ENCODE measurements at regions not wholly inside any gene's neighbourhood (a gene's known extent, or its start where the extent isn't known, plus 50 kb on each side); places are given as distances from the start of the nearest gene placed in this dataset.
A peak's percentile ranks its signal among the peaks of the same experiment; 100 is the strongest.
"Not testable (repeated sequence)": the region's sequence is repeated elsewhere in the genome, so short reads cannot be mapped to it uniquely, and the experiment has no call there.

GRCh38 chr1:148233250-148233649, 81.2 kb upstream of the NBPF11 start:
- H3K27ac ChIP-seq; H3K9me3 ChIP-seq; DNase-seq; intact Hi-C loops (cut with DNase I); H3K4me3 ChIP-seq; H3K27me3 ChIP-seq; ATAC-seq; H3K4me1 ChIP-seq; H3K36me3 ChIP-seq: not testable (repeated sequence)

GRCh38 chr1:148228846-148229245, 76.8 kb upstream of the NBPF11 start:
- H3K4me3 ChIP-seq; intact Hi-C loops (cut with DNase I); H3K4me1 ChIP-seq; ATAC-seq; H3K36me3 ChIP-seq; H3K27ac ChIP-seq; H3K9me3 ChIP-seq; H3K27me3 ChIP-seq; DNase-seq: not testable (repeated sequence)

- H3K36me3 ChIP-seq; intact Hi-C loops (cut with DNase I); H3K4me3 ChIP-seq; H3K27ac ChIP-seq; DNase-seq; H3K9me3 ChIP-seq; H3K4me1 ChIP-seq; H3K27me3 ChIP-seq: not testable (repeated sequence)
- ATAC-seq = peak; percentile 25
Observed at GRCh38 chr1:148222399-148223159, 70.5 kb upstream of the NBPF11 start.

DNA sequence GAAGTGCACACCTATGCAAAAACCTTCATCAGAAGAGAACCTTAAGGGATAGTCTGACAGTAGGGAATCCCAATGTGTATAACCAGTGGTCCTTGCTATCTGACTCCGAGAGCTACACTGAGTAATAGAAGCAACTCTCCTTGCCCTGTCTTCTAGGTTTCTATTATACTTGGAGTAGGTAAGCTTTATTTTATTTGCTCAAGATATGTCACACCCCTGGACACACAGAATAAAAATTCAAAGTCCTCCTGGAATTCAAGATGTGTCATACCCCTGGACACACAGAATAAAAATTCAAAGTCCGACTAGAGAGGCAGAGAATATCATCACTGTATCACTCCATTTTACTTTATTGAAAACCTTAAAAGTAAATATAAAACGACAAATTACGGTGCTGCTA, 69.5 kb upstream of the NBPF11 start:
- H3K4me1 ChIP-seq; H3K4me3 ChIP-seq; intact Hi-C loops (cut with DNase I); H3K27ac ChIP-seq; ATAC-seq; DNase-seq; H3K9me3 ChIP-seq; H3K27me3 ChIP-seq; H3K36me3 ChIP-seq: not testable (repeated sequence)

DNA sequence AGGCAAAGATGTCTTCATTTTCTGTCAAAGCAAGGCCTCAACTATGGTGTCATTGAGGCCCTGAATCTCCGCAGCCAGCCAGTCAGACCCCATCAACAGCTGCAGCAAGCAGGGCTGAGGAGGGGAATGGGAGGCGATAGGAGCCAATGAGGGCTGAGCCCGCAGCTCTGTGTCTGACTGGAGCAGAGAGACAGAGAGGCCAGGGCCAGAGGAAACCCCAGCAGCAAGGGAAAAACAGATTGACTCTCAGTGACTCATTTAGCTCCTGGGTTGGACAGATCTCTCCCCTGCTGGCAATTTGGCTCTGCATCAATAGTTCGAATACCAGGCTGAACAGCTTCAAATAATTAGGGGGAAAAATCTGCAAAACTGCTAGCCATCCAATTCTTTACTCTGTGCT, 67.1 kb upstream of the NBPF11 start:
- intact Hi-C loops (cut with DNase I); H3K27ac ChIP-seq; ATAC-seq; H3K9me3 ChIP-seq; H3K36me3 ChIP-seq; H3K4me1 ChIP-seq; H3K4me3 ChIP-seq; H3K27me3 ChIP-seq; DNase-seq: not testable (repeated sequence)

- H3K4me1 ChIP-seq; H3K27ac ChIP-seq; H3K4me3 ChIP-seq; H3K9me3 ChIP-seq; H3K27me3 ChIP-seq; ATAC-seq; DNase-seq; H3K36me3 ChIP-seq; intact Hi-C loops (cut with DNase I): not testable (repeated sequence)
Observed at GRCh38 chr1:148211191-148211590, 59.1 kb upstream of the NBPF11 start.

DNA sequence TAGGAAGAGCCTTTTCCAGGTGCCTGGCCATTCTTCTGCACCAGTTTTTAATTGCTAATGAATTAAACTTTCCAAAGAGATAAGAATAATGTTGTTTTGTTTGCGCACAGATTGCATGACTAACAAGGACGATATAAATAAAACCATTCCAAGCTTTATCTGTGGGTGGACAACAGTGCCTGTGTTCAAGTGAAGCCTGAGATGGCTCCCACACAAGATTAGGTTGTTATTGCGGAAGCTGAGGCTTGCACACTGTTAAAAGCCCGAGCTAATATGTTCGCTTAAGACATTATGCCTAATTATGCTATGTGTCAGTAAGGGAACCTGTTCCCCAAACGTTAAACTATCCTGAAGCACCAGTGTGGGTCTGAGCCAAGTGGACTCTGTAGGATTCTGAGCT, 58.5 kb upstream of the NBPF11 start:
- ATAC-seq; DNase-seq; H3K36me3 ChIP-seq; H3K27ac ChIP-seq; H3K4me1 ChIP-seq; H3K27me3 ChIP-seq; intact Hi-C loops (cut with DNase I); H3K9me3 ChIP-seq; H3K4me3 ChIP-seq: not testable (repeated sequence)

GRCh38 chr1:148210166-148210565, 58.1 kb upstream of the NBPF11 start:
- H3K27me3 ChIP-seq; intact Hi-C loops (cut with DNase I); H3K4me1 ChIP-seq; H3K27ac ChIP-seq; DNase-seq; H3K36me3 ChIP-seq; H3K9me3 ChIP-seq; ATAC-seq; H3K4me3 ChIP-seq: not testable (repeated sequence)

- DNase-seq; H3K4me3 ChIP-seq; H3K27ac ChIP-seq; ATAC-seq; H3K36me3 ChIP-seq; H3K9me3 ChIP-seq; H3K27me3 ChIP-seq; H3K4me1 ChIP-seq; intact Hi-C loops (cut with DNase I): not testable (repeated sequence)
Observed at GRCh38 chr1:148202013-148202412, 49.9 kb upstream of the NBPF11 start.

Small RNA genes in the stretch of these regions (microRNA-seq; reads per million reads assigned to microRNA genes)
- gene MIR5087 (0 reads per million in 2 donors), gene MIR6077 (0 reads per million in 2 donors)

All from left lung (tissue), 4 donors.